GM12878 (cell line): ENCODE measurements at regions not wholly inside any gene's neighbourhood (a gene's known extent, or its start where the extent isn't known, plus 50 kb on each side); places are given as distances from the start of the nearest gene placed in this dataset.

Experiments
- ATAC-seq: fragments of 200-7000 bp; cut with Tn5 transposase; 3 replicates; pipeline ENCODE4 v1.9.1; 2020; ENCODE audit warnings: mild to moderate bottlenecking, moderate library complexity
- BruUV-seq: library from RNA; stranded (reverse); fragments of 400-500 nt; replicated peaks from 2 replicates; lab custom pipeline; 2021; lab: Mats Ljungman, UMichigan
- CTCF ChIA-PET: fragments of 300-600 bp; sonication (Branson Sonifier 250); formaldehyde crosslinking; extraction: SDS; loops from one replicate; lab custom pipeline; 2021; ENCODE audit warnings: inconsistent platforms; lab: Yijun Ruan, JAX
- POLR2A ChIA-PET: fragments of 350-600 bp; formaldehyde crosslinking; extraction: SDS; loops from one replicate; lab custom pipeline; 2021; ENCODE audit warnings: inconsistent platforms; lab: Charles Lee
- RAD21 ChIA-PET: fragments of 300-600 bp; sonication (Branson Sonifier 250); formaldehyde crosslinking; loops from one replicate; lab custom pipeline; 2023; ENCODE audit warnings: antibody characterized with exemption; ENCODE audit not compliant: unreplicated experiment; lab: Charles Lee
- SMC1A ChIA-PET: fragments of 300-600 bp; sonication (Branson Sonifier 250); formaldehyde crosslinking; loops from one replicate; lab custom pipeline; 2023; ENCODE audit not compliant: unreplicated experiment, uncharacterized antibody; lab: Charles Lee
- DNase-seq: peaks from one replicate; pipeline ENCODE4 v3.0.0-alpha.2; 2011; ENCODE audit warnings: low read depth, low spot score
- FAIRE-seq: peaks from 3 replicates; lab custom pipeline; 2011; peaks lifted over from hg19 to GRCh38; lab: Jason Lieb, UNC
- H2AFZ ChIP-seq: 2 replicates; pipeline ENCODE4 v1.6.0; 2011; ENCODE audit warnings: low read depth, low read length, control low read depth; ENCODE audit not compliant: control insufficient read depth
- H3K27ac ChIP-seq: 2 replicates; pipeline ENCODE4 v1.5.1; 2011; ENCODE audit warnings: control low read depth; ENCODE audit not compliant: control insufficient read depth, insufficient read depth
- H3K27me3 ChIP-seq, 2 experiments: replicated peaks in 1 of 2; 2 replicates each; pipeline versions ENCODE4 v1.6.0 to v1.6.1; 2011; ENCODE audit warnings: low read length in 1 of 2; ENCODE audit not compliant: control insufficient read depth in 2 of 2, insufficient read depth in 2 of 2
- H3K36me3 ChIP-seq, 2 experiments: 2 replicates each; pipeline ENCODE4 v1.5.1; 2011; ENCODE audit warnings: low read length in 1 of 2; ENCODE audit not compliant: control insufficient read depth in 2 of 2, insufficient read depth in 2 of 2
- H3K4me1 ChIP-seq: 2 replicates; pipeline ENCODE4 v1.6.1; 2011; ENCODE audit warnings: mild to moderate bottlenecking, low read length, moderate library complexity, mixed read lengths; ENCODE audit not compliant: control insufficient read depth, insufficient read depth
- H3K4me2 ChIP-seq: 2 replicates; pipeline ENCODE4 v1.6.0; 2011; ENCODE audit warnings: control low read depth; ENCODE audit not compliant: control insufficient read depth, insufficient read depth
- H3K4me3 ChIP-seq: fragments of 200-600 bp; sonication (generic); 2 replicates; pipeline ENCODE4 v1.5.1; 2016
- H3K79me2 ChIP-seq: 2 replicates; pipeline ENCODE4 v1.6.0; 2011; ENCODE audit warnings: low read length; ENCODE audit not compliant: control insufficient read depth, insufficient read depth
- H3K9ac ChIP-seq: 2 replicates; pipeline ENCODE4 v1.8.0; 2011; ENCODE audit warnings: low read length, control low read depth, mixed read lengths; ENCODE audit not compliant: control insufficient read depth, insufficient read depth
- H3K9me3 ChIP-seq: replicated peaks from 3 replicates; pipeline ENCODE4 v1.5.1; 2011; ENCODE audit warnings: mild to moderate bottlenecking, low read length; ENCODE audit not compliant: control insufficient read depth, insufficient read depth
- H4K20me1 ChIP-seq: 2 replicates; pipeline ENCODE4 v1.6.0; 2011; ENCODE audit not compliant: control insufficient read depth, insufficient read depth
- BACH1 ChIP-seq: fragments of 450-650 bp; IDR thresholded peaks from 2 replicates; pipeline ENCODE4 v1.6.1; 2017; ENCODE audit warnings: mild to moderate bottlenecking, borderline replicate concordance
- BCL3 ChIP-seq: IDR thresholded peaks from 2 replicates; pipeline ENCODE4 v1.6.1; 2011; ENCODE audit warnings: borderline replicate concordance, low read depth, mild to moderate bottlenecking, moderate library complexity, low read length; ENCODE audit not compliant: insufficient read depth, poor library complexity, severe bottlenecking
- CHD4 ChIP-seq: fragments of 200-600 bp; sonication (generic); IDR thresholded peaks from 2 replicates; pipeline ENCODE4 v1.6.1; 2016; ENCODE audit warnings: mild to moderate bottlenecking
- EGR1 ChIP-seq, 2 experiments: IDR thresholded peaks; 1 replicate in 1 of 2; 2 replicates in 1 of 2; pipeline ENCODE4 v1.6.1; 2011 to 2012; ENCODE audit warnings: low read depth in 2 of 2, low read length in 2 of 2, borderline replicate concordance in 1 of 2, mild to moderate bottlenecking in 1 of 2, moderate library complexity in 1 of 2
- ELK1 ChIP-seq: IDR thresholded peaks from 2 replicates; pipeline ENCODE4 v1.6.1; 2012; ENCODE audit warnings: low read depth, low read length, improper control_type of control experiment
- ETV6 ChIP-seq, 2 experiments: fragments of 450-650 bp in 1 of 2; IDR thresholded peaks in 1 of 2; conservative IDR thresholded peaks in 1 of 2; 2 replicates each; pipeline ENCODE4 v1.6.1; 2014; ENCODE audit warnings: antibody characterized with exemption in 1 of 2, borderline replicate concordance in 1 of 2, low read depth in 1 of 2, mild to moderate bottlenecking in 1 of 2, moderate library complexity in 1 of 2
- HDAC6 ChIP-seq: fragments of 200-600 bp; sonication (generic); IDR thresholded peaks from one replicate; pipeline ENCODE4 v1.8.0; 2017; ENCODE audit warnings: antibody characterized with exemption; ENCODE audit not compliant: unreplicated experiment
- IRF4 ChIP-seq: IDR thresholded peaks from 2 replicates; pipeline ENCODE4 v1.6.1; 2011; ENCODE audit warnings: low read depth, low read length
- NFXL1 ChIP-seq: fragments of 450-650 bp; IDR thresholded peaks from 2 replicates; pipeline ENCODE4 v1.6.1; 2017; ENCODE audit warnings: antibody characterized with exemption, mild to moderate bottlenecking, borderline replicate concordance
- PAX5 ChIP-seq: IDR thresholded peaks from 2 replicates; pipeline ENCODE4 v1.6.1; 2011; ENCODE audit warnings: low read depth, low read length, borderline replicate concordance
- PAX8 ChIP-seq: fragments of 450-650 bp; IDR thresholded peaks from 2 replicates; pipeline ENCODE4 v1.6.1; 2017; ENCODE audit warnings: mild to moderate bottlenecking, moderate library complexity
- RB1 ChIP-seq: fragments of 450-650 bp; formaldehyde crosslinking; IDR thresholded peaks from 2 replicates; pipeline ENCODE4 v1.6.1; 2017; ENCODE audit warnings: mild to moderate bottlenecking, borderline replicate concordance
- RELA ChIP-seq: fragments of 450-650 bp; IDR thresholded peaks from 2 replicates; pipeline ENCODE4 v1.8.0; 2014; ENCODE audit warnings: borderline replicate concordance; ENCODE audit not compliant: partially characterized antibody
- RFX5 ChIP-seq: IDR thresholded peaks from 2 replicates; pipeline ENCODE4 v1.6.1; 2011; ENCODE audit warnings: low read depth, low read length, improper control_type of control experiment
- SMAD5 ChIP-seq: IDR thresholded peaks from 2 replicates; pipeline ENCODE4 v1.6.1; 2016; ENCODE audit warnings: antibody characterized with exemption, low read depth
- SMC3 ChIP-seq: IDR thresholded peaks from 2 replicates; pipeline ENCODE4 v1.6.1; 2011; ENCODE audit warnings: low read length, improper control_type of control experiment, borderline replicate concordance
- SPI1 ChIP-seq: IDR thresholded peaks from 2 replicates; pipeline ENCODE4 v1.6.1; 2011; ENCODE audit warnings: low read depth, mild to moderate bottlenecking, low read length, moderate library complexity, borderline replicate concordance; ENCODE audit not compliant: insufficient read depth
- TCF12 ChIP-seq: IDR thresholded peaks from 2 replicates; pipeline ENCODE4 v1.6.1; 2011; ENCODE audit warnings: low read depth, mild to moderate bottlenecking, low read length
- TCF3 ChIP-seq: IDR thresholded peaks from 2 replicates; pipeline ENCODE4 v1.6.1; 2012; ENCODE audit warnings: low read depth, mild to moderate bottlenecking, low read length, borderline replicate concordance; ENCODE audit not compliant: insufficient read depth
- ZNF384 ChIP-seq: IDR thresholded peaks from 2 replicates; pipeline ENCODE4 v1.6.1; 2012; ENCODE audit warnings: low read depth, mild to moderate bottlenecking, low read length, improper control_type of control experiment, borderline replicate concordance
- WGBS: methylation state at CpG from one replicate; pipeline ENCODE4 v1.1.6; 2016; ENCODE audit warnings: low lambda C conversion rate; ENCODE audit not compliant: insufficient replicate concordance, insufficient coverage; ENCODE audit errors: missing lambda C conversion rate; 5-methylcytosine and 5-hydroxymethylcytosine counted together
- in situ Hi-C: fragments of 300-500 bp; cut with MboI; formaldehyde crosslinking; loops from 9 replicates; pipeline ENCODE4 v1.14.3; 2018; ENCODE audit warnings: mixed read lengths
- intact Hi-C: fragments of 100-400 bp; cut with micrococcal nuclease; formaldehyde crosslinking; loops from one replicate; pipeline ENCODE4 v1.14.2; 2022; ENCODE audit not compliant: unreplicated experiment
- TF ChIP-seq, protein P1 (sequence below): IDR thresholded peaks from 2 replicates; pipeline ENCODE4 v1.6.1; 2011; ENCODE audit warnings: borderline replicate concordance, low read depth, mild to moderate bottlenecking, moderate library complexity, mixed read lengths, low read length; ENCODE audit not compliant: insufficient read depth; ENCODE audit errors: extremely low read length

DNA sequence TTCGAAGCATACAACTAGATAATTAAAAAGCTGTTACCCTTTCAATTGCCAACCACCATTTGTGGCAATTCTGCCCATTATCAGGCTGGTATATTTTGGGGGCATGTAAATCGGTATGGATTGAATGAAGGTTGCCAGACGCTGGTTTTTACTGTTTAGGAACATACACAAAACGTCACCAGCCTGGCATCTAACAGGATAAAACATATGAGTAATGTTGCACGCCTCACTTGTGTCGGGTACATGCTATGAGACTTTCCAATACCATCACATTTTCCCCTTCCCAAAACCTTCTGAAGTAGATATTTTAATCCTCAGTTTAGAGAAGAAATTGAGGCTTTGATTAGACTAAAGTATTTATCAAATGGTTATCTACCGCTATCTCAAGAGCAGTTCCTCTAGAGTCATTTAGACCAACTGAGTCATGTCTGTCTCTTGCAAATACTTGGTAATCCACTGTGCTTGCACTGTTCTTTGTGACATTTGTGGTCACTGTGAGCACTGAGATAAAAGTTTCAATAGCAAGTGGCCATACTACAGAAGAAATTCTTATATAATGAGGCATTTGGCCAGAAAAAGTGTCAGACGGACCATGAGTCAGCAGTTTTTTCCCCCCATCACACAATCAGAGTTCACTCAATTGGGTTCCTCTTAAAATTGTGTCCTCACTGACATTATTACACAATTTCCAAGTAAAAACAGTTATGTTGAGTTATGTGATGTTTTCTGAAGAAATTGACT, 498.7 kb downstream of the NXPH1 start (continued):
- TF ChIP-seq, protein P1, sequence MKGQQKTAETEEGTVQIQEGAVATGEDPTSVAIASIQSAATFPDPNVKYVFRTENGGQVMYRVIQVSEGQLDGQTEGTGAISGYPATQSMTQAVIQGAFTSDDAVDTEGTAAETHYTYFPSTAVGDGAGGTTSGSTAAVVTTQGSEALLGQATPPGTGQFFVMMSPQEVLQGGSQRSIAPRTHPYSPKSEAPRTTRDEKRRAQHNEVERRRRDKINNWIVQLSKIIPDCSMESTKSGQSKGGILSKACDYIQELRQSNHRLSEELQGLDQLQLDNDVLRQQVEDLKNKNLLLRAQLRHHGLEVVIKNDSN = no peak
- TF ChIP-seq SMC3 (no peak), BACH1 (no peak), RB1 (no peak), NFXL1 (no peak), HDAC6 (no peak)

GRCh38 chr7:8932751-8933150, 499.3 kb downstream of the NXPH1 start:
- intact Hi-C loops (no loop called here), in situ Hi-C loops (no loop called here)
- H3K4me1 ChIP-seq = no peaks in the 10 kb centered on the region
- H3K27ac ChIP-seq = no peak overlapping the region
- no peak overlapping the region for H3K4me2 ChIP-seq
- no peaks in the 10 kb centered on the region for H3K79me2 ChIP-seq
- ChIA-PET CTCF (no interaction called here), SMC1A (no interaction called here), RAD21 (no interaction called here), POLR2A (no interaction called here)
- 26% methylated on average over 2 of the region's 2 CpGs for WGBS
- no peak overlapping the region for H3K4me3 ChIP-seq
- H3K9ac ChIP-seq = no peak overlapping the region
- TF ChIP-seq TCF3 = no peak
- TF ChIP-seq ELK1 = no peak
- TF ChIP-seq HDAC6 = no peak
- TF ChIP-seq SMAD5 = no peak
- no peak for TF ChIP-seq SPI1
- TF ChIP-seq ZNF384 = no peak
- no peak for TF ChIP-seq RELA
- no peak for TF ChIP-seq RFX5
- no peak for TF ChIP-seq IRF4
- TF ChIP-seq CHD4 = no peak
- TF ChIP-seq PAX5 = no peak
- TF ChIP-seq ETV6 (conservative IDR thresholded peaks at IDR 0.05 in 1 of 2, IDR thresholded peaks at IDR 0.05 in 1 of 2; ENCODE audit: borderline replicate concordance in 1 of 2, low read depth in 1 of 2) = no peak
- TF ChIP-seq TCF12 = no peak
- no peak for TF ChIP-seq EGR1 (IDR thresholded peaks at IDR 0.05; ENCODE audit: borderline replicate concordance in 1 of 2, low read depth in 2 of 2, low read length in 2 of 2)
- no peak for TF ChIP-seq BCL3
- TF ChIP-seq PAX8 = no peak
- H3K36me3 ChIP-seq = no peaks in the 10 kb centered on the region
- DNase-seq (no peak), FAIRE-seq (no peak), ATAC-seq (no peak)
- no peak overlapping the region for H2AFZ ChIP-seq
- no peaks in the 10 kb centered on the region for H4K20me1 ChIP-seq
- H3K27me3 ChIP-seq = no peaks in the 10 kb centered on the region
- no peaks in the 10 kb centered on the region for H3K9me3 ChIP-seq
- BruUV-seq = no TSS peak
